Stimulated activated CD4-positive, alpha-beta T cell treated with anti-CD3 and anti-CD28 coated beads, Interleukin-1b, Interleukin-23, amount 100 ng/mL, for 48 hours (primary cell): ENCODE measurements at regions not wholly inside any gene's neighbourhood (a gene's known extent, or its start where the extent isn't known, plus 50 kb on each side); places are given as distances from the start of the nearest gene placed in this dataset.
"Not testable (repeated sequence)": the region's sequence is repeated elsewhere in the genome, so short reads cannot be mapped to it uniquely, and the experiment has no call there.

ENCODE experiments used
- DNase-seq: peaks from one replicate; pipeline ENCODE4 v3.0.0-alpha.2; 2020

GRCh38 chr11:23370580-23371275, 510.5 kb upstream of the CCDC179 start:
- no peak for DNase-seq

- DNase-seq, result no peak
These were observed 517.6 kb upstream of the CCDC179 start for GRCh38 chr11:23377909-23378308.

- no peak for DNase-seq
These were observed 530.8 kb upstream of the CCDC179 start for GRCh38 chr11:23391031-23391430.

- no peak for DNase-seq
These were observed 537.8 kb upstream of the CCDC179 start for GRCh38 chr11:23398052-23398451.

GRCh38 chr11:23399995-23400394, 539.7 kb upstream of the CCDC179 start:
- DNase-seq, result no peak

- no peak for DNase-seq
These were observed 543.2 kb upstream of the CCDC179 start for GRCh38 chr11:23403210-23404185.

- DNase-seq, result no peak
These were observed 544.2 kb upstream of the CCDC179 start for GRCh38 chr11:23404225-23405160.

GRCh38 chr11:23405350-23405937, 545.2 kb upstream of the CCDC179 start:
- no peak for DNase-seq

GRCh38 chr11:23406131-23406819, 546.0 kb upstream of the CCDC179 start:
- no peak for DNase-seq

- DNase-seq, result no peak
These were observed 552.8 kb upstream of the CCDC179 start for GRCh38 chr11:23413057-23413456.

GRCh38 chr11:23423104-23423503, 562.8 kb upstream of the CCDC179 start:
- DNase-seq, result no peak

- DNase-seq, result no peak
These were observed 563.4 kb upstream of the CCDC179 start for GRCh38 chr11:23423656-23424055.

GRCh38 chr11:23425381-23425780, 565.1 kb upstream of the CCDC179 start:
- DNase-seq, result no peak

- no peak for DNase-seq
These were observed 569.3 kb upstream of the CCDC179 start for GRCh38 chr11:23429569-23429968.

- no peak for DNase-seq
These were observed 593.2 kb upstream of the CCDC179 start for GRCh38 chr11:23453522-23453921.

- DNase-seq, result no peak
These were observed 595.1 kb upstream of the CCDC179 start for GRCh38 chr11:23455321-23455891.

- no peak for DNase-seq
These were observed 597.4 kb upstream of the CCDC179 start for GRCh38 chr11:23457641-23458040.

- no peak for DNase-seq
These were observed 611.6 kb upstream of the CCDC179 start for GRCh38 chr11:23471878-23472277.

- DNase-seq, result no peak
These were observed 613.5 kb upstream of the CCDC179 start for GRCh38 chr11:23473782-23474181.

- no peak for DNase-seq
These were observed 620.5 kb upstream of the CCDC179 start for GRCh38 chr11:23480736-23481135.

GRCh38 chr11:23484146-23484545, 623.9 kb upstream of the CCDC179 start:
- DNase-seq, result not testable (repeated sequence)
